GM23338 (cell line): ENCODE measurements at regions not wholly inside any gene's neighbourhood (a gene's known extent, or its start where the extent isn't known, plus 50 kb on each side); places are given as distances from the start of the nearest gene placed in this dataset.

ENCODE experiments used
- ATAC-seq: fragments of 200-7000 bp; cut with Tn5 transposase; 3 replicates; pipeline ENCODE4 v1.9.1; 2020
- DNase-seq: peaks from one replicate; pipeline ENCODE4 v3.0.0-alpha.2; 2015; ENCODE audit warnings: low spot score
- H2AFZ ChIP-seq: fragments of 200-600 bp; sonication (generic); 2 replicates; pipeline ENCODE4 v1.8.0; 2016; ENCODE audit warnings: antibody characterized with exemption, mild to moderate bottlenecking, moderate library complexity
- H3F3A ChIP-seq: fragments of 200-600 bp; sonication (generic); replicated peaks from 2 replicates; pipeline ENCODE4 v1.8.0; 2017; ENCODE audit warnings: antibody characterized with exemption, mixed run types, low read depth
- H3K27ac ChIP-seq: fragments of 200-600 bp; sonication (generic); 2 replicates; pipeline ENCODE4 v1.6.1; 2016; ENCODE audit warnings: low read depth
- H3K27me3 ChIP-seq: fragments of 200-600 bp; sonication (generic); 2 replicates; pipeline ENCODE4 v1.8.0; 2016; ENCODE audit warnings: mild to moderate bottlenecking, mixed run types, moderate library complexity; ENCODE audit not compliant: insufficient read depth
- H3K36me3 ChIP-seq: fragments of 200-600 bp; sonication (generic); 2 replicates; pipeline ENCODE4 v1.8.0; 2016; ENCODE audit warnings: mild to moderate bottlenecking; ENCODE audit not compliant: insufficient read depth
- H3K4me1 ChIP-seq: fragments of 200-600 bp; sonication (generic); 2 replicates; pipeline ENCODE4 v1.8.0; 2016; ENCODE audit warnings: mild to moderate bottlenecking, moderate library complexity; ENCODE audit not compliant: insufficient read depth
- H3K4me2 ChIP-seq: fragments of 200-600 bp; sonication (generic); 2 replicates; pipeline ENCODE4 v1.7.1; 2017; ENCODE audit warnings: mixed run types
- H3K4me3 ChIP-seq: fragments of 200-600 bp; sonication (generic); 2 replicates; pipeline ENCODE4 v1.6.1; 2016; ENCODE audit warnings: mixed run types
- H3K79me2 ChIP-seq: fragments of 200-600 bp; sonication (generic); replicated peaks from 2 replicates; pipeline ENCODE4 v1.8.0; 2017; ENCODE audit warnings: mild to moderate bottlenecking; ENCODE audit not compliant: insufficient read depth
- H3K9me2 ChIP-seq: fragments of 200-600 bp; sonication (generic); 2 replicates; pipeline ENCODE4 v1.8.0; 2017; ENCODE audit not compliant: insufficient read depth
- H4K20me1 ChIP-seq: fragments of 200-600 bp; sonication (generic); replicated peaks from 2 replicates; pipeline ENCODE4 v1.8.0; 2017; ENCODE audit warnings: mild to moderate bottlenecking; ENCODE audit not compliant: insufficient read depth
- H3K27ac Mint-ChIP-seq: 2 replicates; pipeline ENCODE4 v1.8.0; 2020; ENCODE audit warnings: inconsistent platforms, mild to moderate bottlenecking, moderate library complexity, mixed read lengths
- H3K27me3 Mint-ChIP-seq: 3 replicates; pipeline ENCODE4 v1.8.0; 2022; ENCODE audit warnings: low read depth, mild to moderate bottlenecking, moderate library complexity, mixed read lengths, inconsistent platforms; ENCODE audit not compliant: insufficient read depth, poor library complexity
- H3K36me3 Mint-ChIP-seq: 3 replicates; pipeline ENCODE4 v1.8.0; 2021; ENCODE audit warnings: low read depth, mild to moderate bottlenecking, inconsistent platforms, moderate library complexity, mixed read lengths
- H3K4me1 Mint-ChIP-seq: 3 replicates; pipeline ENCODE4 v1.8.0; 2020; ENCODE audit warnings: mild to moderate bottlenecking, inconsistent platforms, mixed read lengths
- H3K4me3 Mint-ChIP-seq: 3 replicates; pipeline ENCODE4 v1.8.0; 2021; ENCODE audit warnings: moderate library complexity, mild to moderate bottlenecking, inconsistent platforms, mixed read lengths
- H3K9me3 Mint-ChIP-seq: 3 replicates; pipeline ENCODE4 v1.8.0; 2020; ENCODE audit warnings: moderate library complexity, mild to moderate bottlenecking, inconsistent platforms, mixed read lengths
- CREB1 ChIP-seq: fragments of 250-450 bp; sonication (Bioruptor Pico); IDR thresholded peaks from 2 replicates; pipeline ENCODE4 v1.5.0; 2020; ENCODE audit warnings: low read depth, mild to moderate bottlenecking, moderate library complexity
- CTCF ChIP-seq, 2 experiments: fragments of 200-600 bp in 1 of 2; sonication (generic) in 1 of 2; conservative IDR thresholded peaks; 2 replicates each; pipeline versions ENCODE4 v1.5.1 to v1.6.1; 2016 to 2017; ENCODE audit warnings: antibody characterized with exemption in 2 of 2, low read depth in 2 of 2, mild to moderate bottlenecking in 2 of 2, moderate library complexity in 1 of 2
- EZH2 ChIP-seq: fragments of 200-600 bp; sonication (generic); IDR thresholded peaks from one replicate; pipeline ENCODE4 v1.8.0; 2017; ENCODE audit warnings: antibody characterized with exemption, mild to moderate bottlenecking, low read depth; ENCODE audit not compliant: unreplicated experiment
- JUNB ChIP-seq: IDR thresholded peaks from one replicate; pipeline ENCODE4 v1.6.1; 2016; ENCODE audit warnings: antibody characterized with exemption; ENCODE audit not compliant: unreplicated experiment
- STAT1 ChIP-seq: IDR thresholded peaks from one replicate; pipeline ENCODE4 v1.6.1; 2016; ENCODE audit warnings: antibody characterized with exemption; ENCODE audit not compliant: unreplicated experiment
- ZNF114 ChIP-seq: fragments of 250-450 bp; sonication (Bioruptor Pico); IDR thresholded peaks from 2 replicates; pipeline ENCODE4 v1.5.0; 2020; ENCODE audit warnings: mild to moderate bottlenecking, moderate library complexity
- ZNF462 ChIP-seq: fragments of 250-450 bp; sonication (Bioruptor Pico); IDR thresholded peaks from 2 replicates; pipeline ENCODE4 v1.5.0; 2020; ENCODE audit warnings: mild to moderate bottlenecking, moderate library complexity

- TF ChIP-seq ZNF462 (no peak), CREB1 (CRISPR knock-in tag) (no peak), STAT1 (no peak), JUNB (no peak), EZH2 (no peak)
Observed at GRCh38 chr18:30081122-30081521, 961.4 kb downstream of the DSC3 start (continued).

GRCh38 chr18:30072609-30073385, 969.7 kb downstream of the DSC3 start:
- Mint-ChIP-seq H3K4me1 (no peaks in the 10 kb centered on the region), H3K27me3 (peaks cover 2% of the 10 kb centered on the region), H3K27ac (no peak overlapping the region), H3K4me3 (no peak overlapping the region), H3K9me3 (peaks cover 34% of the 10 kb centered on the region), H3K36me3 (peaks cover 22% of the 10 kb centered on the region)
- Histone ChIP-seq H3K36me3 (0 out of 2 replicates have a peak, but pooled peaks cover 3% of the 10 kb centered on the region), H3K9me2 (no peaks in the 10 kb centered on the region), H3K27ac (no peak overlapping the region), H3K4me2 (no peak overlapping the region), H3K27me3 (no peaks in the 10 kb centered on the region), H3K79me2 (no peaks in the 10 kb centered on the region), H3F3A (no peaks in the 10 kb centered on the region), H4K20me1 (no peaks in the 10 kb centered on the region), H2AFZ (no peak overlapping the region), H3K4me1 (no peaks in the 10 kb centered on the region), H3K4me3 (no peak overlapping the region)
- TF ChIP-seq CREB1 (CRISPR knock-in tag): no peak
- TF ChIP-seq JUNB: no peak
- TF ChIP-seq CTCF (conservative IDR thresholded peaks at IDR 0.05; ENCODE audit: low read depth in 2 of 2): no peak
- TF ChIP-seq ZNF114 (CRISPR knock-in tag): no peak
- no peak for DNase-seq
- ATAC-seq: no peak
